ENCODE measurements at regions not wholly inside any gene's neighbourhood (a gene's known extent, or its start where the extent isn't known, plus 50 kb on each side); places are given as distances from the start of the nearest gene placed in this dataset.

GRCh38 chr13:22812793-22813192 lies 368.0 kb upstream of the SGCG start:
- TF ChIP-seq CTCF (IDR thresholded peaks at IDR 0.05) (no peak), POLR2A (IDR thresholded peaks at IDR 0.05) (no peak)
